ENCODE measurements at regions not wholly inside any gene's neighbourhood (a gene's known extent, or its start where the extent isn't known, plus 50 kb on each side); places are given as distances from the start of the nearest gene placed in this dataset.
A peak's percentile ranks its signal among the peaks of the same experiment; 100 is the strongest.
"Not testable (repeated sequence)": the region's sequence is repeated elsewhere in the genome, so short reads cannot be mapped to it uniquely, and the experiment has no call there.

GRCh38 chr2:136284226-136285119, 166.5 kb upstream of the CXCR4 start:
- no peaks in the 10 kb centered on the region for H3K36me3 ChIP-seq (replicated peaks; ENCODE audit: control insufficient read depth, insufficient read depth, low read length)
- DNase-seq: no peak
- no peak overlapping the region for H3K4me3 ChIP-seq (ENCODE audit: insufficient read depth, low read depth, low read length)
- no peaks in the 10 kb centered on the region for H3K27me3 ChIP-seq (ENCODE audit: control insufficient read depth, insufficient read depth, low read length)

GRCh38 chr2:136282251-136282650, 164.3 kb upstream of the CXCR4 start:
- peak; percentile 31 for DNase-seq
- no peaks in the 10 kb centered on the region for H3K27me3 ChIP-seq (ENCODE audit: control insufficient read depth, insufficient read depth, low read length)
- H3K4me3 ChIP-seq (ENCODE audit: insufficient read depth, low read depth, low read length): no peak overlapping the region
- no peaks in the 10 kb centered on the region for H3K36me3 ChIP-seq (replicated peaks; ENCODE audit: control insufficient read depth, insufficient read depth, low read length)

- H3K4me3 ChIP-seq (ENCODE audit: insufficient read depth, low read depth, low read length): no peak overlapping the region
- no peaks in the 10 kb centered on the region for H3K27me3 ChIP-seq (ENCODE audit: control insufficient read depth, insufficient read depth, low read length)
- no peak for DNase-seq
- no peaks in the 10 kb centered on the region for H3K36me3 ChIP-seq (replicated peaks; ENCODE audit: control insufficient read depth, insufficient read depth, low read length)
Observed at GRCh38 chr2:136281281-136282114, 163.5 kb upstream of the CXCR4 start.

GRCh38 chr2:136266346-136266745, 148.4 kb upstream of the CXCR4 start:
- not testable (repeated sequence) for H3K36me3 ChIP-seq (replicated peaks; ENCODE audit: control insufficient read depth, insufficient read depth, low read length); H3K4me3 ChIP-seq (ENCODE audit: insufficient read depth, low read depth, low read length); DNase-seq; H3K27me3 ChIP-seq (ENCODE audit: control insufficient read depth, insufficient read depth, low read length)

- no peaks in the 10 kb centered on the region for H3K27me3 ChIP-seq (ENCODE audit: control insufficient read depth, insufficient read depth, low read length)
- DNase-seq: no peak
- no peaks in the 10 kb centered on the region for H3K36me3 ChIP-seq (replicated peaks; ENCODE audit: control insufficient read depth, insufficient read depth, low read length)
- H3K4me3 ChIP-seq (ENCODE audit: insufficient read depth, low read depth, low read length): no peak overlapping the region
Observed at GRCh38 chr2:136259551-136259950, 141.6 kb upstream of the CXCR4 start.

- no peak overlapping the region for H3K4me3 ChIP-seq (ENCODE audit: insufficient read depth, low read depth, low read length)
- H3K36me3 ChIP-seq (replicated peaks; ENCODE audit: control insufficient read depth, insufficient read depth, low read length): no peaks in the 10 kb centered on the region
- no peak for DNase-seq
- H3K27me3 ChIP-seq (ENCODE audit: control insufficient read depth, insufficient read depth, low read length): no peaks in the 10 kb centered on the region
Observed at GRCh38 chr2:136257893-136258292, 139.9 kb upstream of the CXCR4 start.

- H3K36me3 ChIP-seq (replicated peaks; ENCODE audit: control insufficient read depth, insufficient read depth, low read length): no peaks in the 10 kb centered on the region
- DNase-seq: no peak
- no peaks in the 10 kb centered on the region for H3K27me3 ChIP-seq (ENCODE audit: control insufficient read depth, insufficient read depth, low read length)
- H3K4me3 ChIP-seq (ENCODE audit: insufficient read depth, low read depth, low read length): no peak overlapping the region
Observed at GRCh38 chr2:136255648-136256461, 137.9 kb upstream of the CXCR4 start.

- Histone ChIP-seq H3K36me3 (replicated peaks; ENCODE audit: control insufficient read depth, insufficient read depth, low read length) (no peaks in the 10 kb centered on the region), H3K27me3 (ENCODE audit: control insufficient read depth, insufficient read depth, low read length) (no peaks in the 10 kb centered on the region), H3K4me3 (ENCODE audit: insufficient read depth, low read depth, low read length) (no peak overlapping the region)
- DNase-seq: no peak
Observed at GRCh38 chr2:136255127-136255526, 137.2 kb upstream of the CXCR4 start.

GRCh38 chr2:136254681-136255080, 136.7 kb upstream of the CXCR4 start:
- Histone ChIP-seq H3K36me3 (replicated peaks; ENCODE audit: control insufficient read depth, insufficient read depth, low read length) (no peaks in the 10 kb centered on the region), H3K4me3 (ENCODE audit: insufficient read depth, low read depth, low read length) (no peak overlapping the region), H3K27me3 (ENCODE audit: control insufficient read depth, insufficient read depth, low read length) (no peaks in the 10 kb centered on the region)
- no peak for DNase-seq

- DNase-seq: no peak
- no peaks in the 10 kb centered on the region for H3K36me3 ChIP-seq (replicated peaks; ENCODE audit: control insufficient read depth, insufficient read depth, low read length)
Observed at GRCh38 chr2:136253288-136254004, 135.5 kb upstream of the CXCR4 start.

GRCh38 chr2:136251885-136252585, 134.1 kb upstream of the CXCR4 start:
- DNase-seq: no peak
- Histone ChIP-seq H3K27me3 (ENCODE audit: control insufficient read depth, insufficient read depth, low read length) (no peaks in the 10 kb centered on the region), H3K36me3 (replicated peaks; ENCODE audit: control insufficient read depth, insufficient read depth, low read length) (no peaks in the 10 kb centered on the region), H3K4me3 (ENCODE audit: insufficient read depth, low read depth, low read length) (no peak overlapping the region)

More at GRCh38 chr2:136253288-136254004, 135.5 kb upstream of the CXCR4 start:
- Histone ChIP-seq H3K4me3 (ENCODE audit: insufficient read depth, low read depth, low read length) (no peak overlapping the region), H3K27me3 (ENCODE audit: control insufficient read depth, insufficient read depth, low read length) (no peaks in the 10 kb centered on the region)

GRCh38 chr2:136251197-136251884, 133.4 kb upstream of the CXCR4 start:
- DNase-seq: no peak
- Histone ChIP-seq H3K27me3 (ENCODE audit: control insufficient read depth, insufficient read depth, low read length) (no peaks in the 10 kb centered on the region), H3K4me3 (ENCODE audit: insufficient read depth, low read depth, low read length) (no peak overlapping the region), H3K36me3 (replicated peaks; ENCODE audit: control insufficient read depth, insufficient read depth, low read length) (no peaks in the 10 kb centered on the region)

- no peaks in the 10 kb centered on the region for H3K27me3 ChIP-seq (ENCODE audit: control insufficient read depth, insufficient read depth, low read length)
- DNase-seq: no peak
- no peak overlapping the region for H3K4me3 ChIP-seq (ENCODE audit: insufficient read depth, low read depth, low read length)
- no peaks in the 10 kb centered on the region for H3K36me3 ChIP-seq (replicated peaks; ENCODE audit: control insufficient read depth, insufficient read depth, low read length)
Observed at GRCh38 chr2:136250131-136250530, 132.2 kb upstream of the CXCR4 start.
